ENCODE measurements at regions not wholly inside any gene's neighbourhood (a gene's known extent, or its start where the extent isn't known, plus 50 kb on each side); places are given as distances from the start of the nearest gene placed in this dataset.

GRCh38 chr4:181710143-181710542, 533.1 kb upstream of the TENM3 start:
- no peaks in the 10 kb centered on the region for H4K20me1 ChIP-seq (ENCODE audit: insufficient read depth)
- H3K27me3 ChIP-seq (ENCODE audit: insufficient read depth, low read depth) = no peaks in the 10 kb centered on the region
- H3K36me3 ChIP-seq (ENCODE audit: insufficient read depth) = no peaks in the 10 kb centered on the region
- no peak overlapping the region for H3K27ac ChIP-seq
- no peak overlapping the region for H3K4me3 ChIP-seq (IDR thresholded peaks at IDR 0.05; ENCODE audit: insufficient read depth, low read depth, low read length)
- H3K4me1 ChIP-seq (ENCODE audit: low read depth, poor library complexity, severe bottlenecking) = no peaks in the 10 kb centered on the region
- no peak for TF ChIP-seq CTCF (conservative IDR thresholded peaks at IDR 0.05; ENCODE audit: low read depth, low read length)
- no peak overlapping the region for H3K9ac ChIP-seq
- H2AFZ ChIP-seq (ENCODE audit: low read depth) = no peak overlapping the region
- no peaks in the 10 kb centered on the region for H3K79me2 ChIP-seq (ENCODE audit: insufficient read depth, low read depth)
- no peak overlapping the region for H3K4me2 ChIP-seq

GRCh38 chr4:181711387-181711786, 531.8 kb upstream of the TENM3 start:
- TF ChIP-seq CTCF (conservative IDR thresholded peaks at IDR 0.05; ENCODE audit: low read depth, low read length) = no peak
- Histone ChIP-seq H3K4me2 (no peak overlapping the region), H3K4me3 (IDR thresholded peaks at IDR 0.05; ENCODE audit: insufficient read depth, low read depth, low read length) (no peak overlapping the region), H3K36me3 (ENCODE audit: insufficient read depth) (no peaks in the 10 kb centered on the region), H3K4me1 (ENCODE audit: low read depth, poor library complexity, severe bottlenecking) (no peaks in the 10 kb centered on the region), H3K79me2 (ENCODE audit: insufficient read depth, low read depth) (no peaks in the 10 kb centered on the region), H3K27ac (no peak overlapping the region), H2AFZ (ENCODE audit: low read depth) (no peak overlapping the region), H3K9ac (no peak overlapping the region), H4K20me1 (ENCODE audit: insufficient read depth) (no peaks in the 10 kb centered on the region), H3K27me3 (ENCODE audit: insufficient read depth, low read depth) (no peaks in the 10 kb centered on the region)

GRCh38 chr4:181728305-181728966, 514.8 kb upstream of the TENM3 start:
- no peaks in the 10 kb centered on the region for H3K79me2 ChIP-seq (ENCODE audit: insufficient read depth, low read depth)
- H3K9ac ChIP-seq = no peak overlapping the region
- H3K4me3 ChIP-seq (IDR thresholded peaks at IDR 0.05; ENCODE audit: insufficient read depth, low read depth, low read length) = no peak overlapping the region
- H4K20me1 ChIP-seq (ENCODE audit: insufficient read depth) = no peaks in the 10 kb centered on the region
- no peak overlapping the region for H2AFZ ChIP-seq (ENCODE audit: low read depth)
- no peak overlapping the region for H3K4me2 ChIP-seq
- TF ChIP-seq CTCF (conservative IDR thresholded peaks at IDR 0.05; ENCODE audit: low read depth, low read length) = no peak
- H3K27me3 ChIP-seq (ENCODE audit: insufficient read depth, low read depth) = no peaks in the 10 kb centered on the region
- H3K4me1 ChIP-seq (ENCODE audit: low read depth, poor library complexity, severe bottlenecking) = no peaks in the 10 kb centered on the region
- H3K27ac ChIP-seq = no peak overlapping the region
- no peaks in the 10 kb centered on the region for H3K36me3 ChIP-seq (ENCODE audit: insufficient read depth)

- Histone ChIP-seq H3K27me3 (ENCODE audit: insufficient read depth, low read depth) (no peaks in the 10 kb centered on the region), H3K4me1 (ENCODE audit: low read depth, poor library complexity, severe bottlenecking) (no peaks in the 10 kb centered on the region), H3K79me2 (ENCODE audit: insufficient read depth, low read depth) (no peaks in the 10 kb centered on the region), H3K9ac (no peak overlapping the region), H3K4me2 (no peak overlapping the region), H4K20me1 (ENCODE audit: insufficient read depth) (no peaks in the 10 kb centered on the region), H3K27ac (no peak overlapping the region), H3K4me3 (IDR thresholded peaks at IDR 0.05; ENCODE audit: insufficient read depth, low read depth, low read length) (no peak overlapping the region), H2AFZ (ENCODE audit: low read depth) (no peak overlapping the region), H3K36me3 (ENCODE audit: insufficient read depth) (no peaks in the 10 kb centered on the region)
- no peak for TF ChIP-seq CTCF (conservative IDR thresholded peaks at IDR 0.05; ENCODE audit: low read depth, low read length)
These were observed 511.3 kb upstream of the TENM3 start for GRCh38 chr4:181731900-181732299.

All from KMS-11 (cell line).